HCT116 (cell line): ENCODE measurements at regions not wholly inside any gene's neighbourhood (a gene's known extent, or its start where the extent isn't known, plus 50 kb on each side); places are given as distances from the start of the nearest gene placed in this dataset.

Source experiments
- ATAC-seq: fragments of 200-7000 bp; cut with Tn5 transposase; 2 replicates; pipeline ENCODE4 v1.9.1; 2020; ENCODE audit warnings: mild to moderate bottlenecking, moderate library complexity
- BruUV-seq: library from RNA; stranded (reverse); fragments of 400-500 nt; replicated peaks from 2 replicates; lab custom pipeline; 2021; lab: Mats Ljungman, UMichigan
- CTCF ChIA-PET: fragments of 300-600 bp; sonication (Branson Sonifier 250); formaldehyde crosslinking; loops from one replicate; lab custom pipeline; 2021; ENCODE audit warnings: antibody characterized with exemption; lab: Charles Lee
- POLR2A ChIA-PET: fragments of 300-600, 350-600 bp; sonication (Branson Sonifier 250); formaldehyde crosslinking; loops from one replicate; lab custom pipeline; 2021; ENCODE audit warnings: antibody characterized with exemption; lab: Charles Lee
- RAD21 ChIA-PET, 2 experiments: fragments of 300-600 bp; sonication (Branson Sonifier 250); formaldehyde crosslinking; loops; one replicate each; lab custom pipeline; 2023; ENCODE audit warnings: low total read pairs in 2 of 2; ENCODE audit not compliant: uncharacterized antibody in 2 of 2, unreplicated experiment in 2 of 2, low non-redundant PET in 1 of 2; lab: Charles Lee
- DNase-seq: peaks from one replicate; pipeline ENCODE4 v3.0.0-alpha.2; 2010; ENCODE audit warnings: low read depth, low spot score
- H2AFZ ChIP-seq: fragments of 200-600 bp; shearing (Covaris generic), sonication (generic); 2 replicates; pipeline ENCODE4 v1.6.1; 2017; ENCODE audit warnings: low read depth, mixed run types, mixed read lengths, antibody characterized with exemption, low read length; ENCODE audit not compliant: poor library complexity, severe bottlenecking
- H3K27ac ChIP-seq: 2 replicates; pipeline ENCODE4 v1.5.1; 2012; ENCODE audit warnings: low read depth, low read length
- H3K27me3 ChIP-seq: fragments of 200-600 bp; sonication (generic); 2 replicates; pipeline ENCODE4 v1.6.1; 2016; ENCODE audit warnings: mixed run types, low read length, mixed read lengths; ENCODE audit not compliant: insufficient read depth
- H3K36me3 ChIP-seq, 2 experiments: fragments of 200-500 bp in 1 of 2; fragments of 200-600 bp in 1 of 2; sonication (Bioruptor generic) in 1 of 2; sonication (generic) in 1 of 2; 2 replicates each; pipeline versions ENCODE4 v1.5.1 to v1.6.1; 2014 to 2016; ENCODE audit warnings: low read length in 2 of 2, inconsistent platforms in 1 of 2, mixed read lengths in 1 of 2, mixed run types in 1 of 2; ENCODE audit not compliant: insufficient read depth in 2 of 2, control insufficient read depth in 1 of 2
- H3K4me1 ChIP-seq, 2 experiments: fragments of 200-600 bp in 1 of 2; sonication (generic) in 1 of 2; 2 replicates each; pipeline versions ENCODE4 v1.5.1 to v1.6.1; 2012 to 2017; ENCODE audit warnings: low read length in 2 of 2, inconsistent platforms in 1 of 2, mild to moderate bottlenecking in 1 of 2, mixed read lengths in 1 of 2, mixed run types in 1 of 2, moderate library complexity in 1 of 2; ENCODE audit not compliant: insufficient read depth in 2 of 2, control insufficient read depth in 1 of 2
- H3K4me2 ChIP-seq: fragments of 200-600 bp; sonication (generic); 2 replicates; pipeline ENCODE4 v1.6.1; 2017; ENCODE audit warnings: mixed run types, low read length, mixed read lengths
- H3K4me3 ChIP-seq, 2 experiments: fragments of 200-600 bp in 1 of 2; sonication (generic) in 1 of 2; replicated peaks in 1 of 2; 2 replicates each; pipeline ENCODE4 v1.5.1; 2011 to 2016; ENCODE audit warnings: low read length in 2 of 2, control low read depth in 1 of 2, low read depth in 1 of 2, mild to moderate bottlenecking in 1 of 2, mixed read lengths in 1 of 2, mixed run types in 1 of 2
- H3K79me2 ChIP-seq: fragments of 200-600 bp; sonication (generic); 2 replicates; pipeline ENCODE4 v1.6.1; 2017; ENCODE audit warnings: mild to moderate bottlenecking, mixed run types, low read length, moderate library complexity, mixed read lengths; ENCODE audit not compliant: insufficient read depth
- H3K9ac ChIP-seq: fragments of 200-600 bp; sonication (generic); 2 replicates; pipeline ENCODE4 v1.6.1; 2016; ENCODE audit warnings: low read length, mixed read lengths
- H3K9me2 ChIP-seq: fragments of 200-600 bp; sonication (generic), shearing (Covaris generic); 2 replicates; pipeline ENCODE4 v1.6.1; 2017; ENCODE audit warnings: mixed run types, mild to moderate bottlenecking, moderate library complexity; ENCODE audit not compliant: insufficient read depth
- H3K9me3 ChIP-seq, 2 experiments: fragments of 200-500 bp in 1 of 2; fragments of 200-600 bp in 1 of 2; sonication (Bioruptor generic) in 1 of 2; sonication (generic) in 1 of 2; 2 replicates each; pipeline ENCODE4 v1.6.1; 2014 to 2017; ENCODE audit warnings: low read length in 2 of 2, mixed read lengths in 2 of 2, inconsistent platforms in 1 of 2, low read depth in 1 of 2, mild to moderate bottlenecking in 1 of 2, mixed run types in 1 of 2, moderate library complexity in 1 of 2; ENCODE audit not compliant: control insufficient read depth in 1 of 2, insufficient read depth in 1 of 2
- H4K20me1 ChIP-seq: fragments of 200-600 bp; sonication (generic), shearing (Covaris generic); 2 replicates; pipeline ENCODE4 v1.6.1; 2017; ENCODE audit warnings: mixed run types, mild to moderate bottlenecking, moderate library complexity; ENCODE audit not compliant: insufficient read depth
- ATF3 ChIP-seq: IDR thresholded peaks from 2 replicates; pipeline ENCODE4 v1.6.1; 2012
- CEBPB ChIP-seq: IDR thresholded peaks from 2 replicates; pipeline ENCODE4 v1.6.1; 2012; ENCODE audit warnings: low read depth
- EZH2phosphoT487 ChIP-seq: fragments of 200-600 bp; IDR thresholded peaks from 2 replicates; pipeline ENCODE4 v1.6.1; 2018; ENCODE audit warnings: antibody characterized with exemption, borderline replicate concordance
- JUND ChIP-seq: IDR thresholded peaks from 2 replicates; pipeline ENCODE4 v1.6.1; 2012
- MAX ChIP-seq: IDR thresholded peaks from 2 replicates; pipeline ENCODE4 v1.6.1; 2012
- RAD21 ChIP-seq: IDR thresholded peaks from 2 replicates; pipeline ENCODE4 v1.6.1; 2012; ENCODE audit warnings: low read depth, mild to moderate bottlenecking
- REST ChIP-seq: IDR thresholded peaks from 2 replicates; pipeline ENCODE4 v1.6.1; 2012; ENCODE audit warnings: low read depth
- SRF ChIP-seq: IDR thresholded peaks from 2 replicates; pipeline ENCODE4 v1.6.1; 2012; ENCODE audit warnings: low read depth
- YY1 ChIP-seq: IDR thresholded peaks from 2 replicates; pipeline ENCODE4 v1.6.1; 2011; ENCODE audit warnings: low read length, low read depth, moderate library complexity, mild to moderate bottlenecking; ENCODE audit not compliant: insufficient replicate concordance; ENCODE audit errors: extremely low read depth
- ZBTB33 ChIP-seq: IDR thresholded peaks from 2 replicates; pipeline ENCODE4 v1.6.1; 2011; ENCODE audit warnings: mild to moderate bottlenecking, low read length, moderate library complexity; ENCODE audit not compliant: insufficient replicate concordance; ENCODE audit errors: extremely low read depth
- ZNF274 ChIP-seq: fragments of 200-500 bp; sonication (Bioruptor generic); IDR thresholded peaks from 2 replicates; pipeline ENCODE4 v1.6.1; 2014; ENCODE audit warnings: mild to moderate bottlenecking, low read depth, low read length, inconsistent platforms
- intact Hi-C: fragments of 100-400 bp; cut with micrococcal nuclease; formaldehyde crosslinking; loops from 2 replicates; pipeline ENCODE4 v1.10.0; 2022

- H3K27ac ChIP-seq = no peak overlapping the region
- CTCF ChIA-PET = no interaction called here
- intact Hi-C loops = no loop called here
- DNase-seq (no peak), ATAC-seq (no peak)
- 0 out of 2 replicates have a peak, but pooled peaks cover 3% of the 10 kb centered on the region for H3K27me3 ChIP-seq
- H3K36me3 ChIP-seq = no peaks in the 10 kb centered on the region
- no peak overlapping the region for H3K4me2 ChIP-seq
- H3K4me1 ChIP-seq = no peaks in the 10 kb centered on the region
- H3K79me2 ChIP-seq = no peaks in the 10 kb centered on the region
- H2AFZ ChIP-seq = no peak overlapping the region
- no peaks in the 10 kb centered on the region for H4K20me1 ChIP-seq
- H3K9ac ChIP-seq = no peak overlapping the region
- POLR2A ChIA-PET = no interaction called here
- no peaks in the 10 kb centered on the region for H3K9me2 ChIP-seq
- H3K4me3 ChIP-seq = no peak overlapping the region
- RAD21 ChIA-PET = no interaction called here
- TF ChIP-seq RAD21 = no peak
- TF ChIP-seq JUND = no peak
- TF ChIP-seq ZBTB33 = no peak
- no peak for TF ChIP-seq ATF3
- no peak for TF ChIP-seq EZH2phosphoT487
- H3K9me3 ChIP-seq = no peaks in the 10 kb centered on the region
- BruUV-seq = no TSS peak
Observed at GRCh38 chr6:153623496-153623895, 415.5 kb upstream of the OPRM1 start.

- Histone ChIP-seq H3K36me3 (no peaks in the 10 kb centered on the region), H3K9ac (no peak overlapping the region), H3K27ac (no peak overlapping the region), H3K9me3 (no peaks in the 10 kb centered on the region), H3K79me2 (no peaks in the 10 kb centered on the region), H3K27me3 (peaks cover 9% of the 10 kb centered on the region; the same call in 1 of the 2 replicates), H3K4me1 (no peaks in the 10 kb centered on the region), H3K4me3 (no peak overlapping the region), H3K4me2 (no peak overlapping the region), H2AFZ (no peak overlapping the region), H3K9me2 (no peaks in the 10 kb centered on the region), H4K20me1 (no peaks in the 10 kb centered on the region)
- ChIA-PET CTCF (no interaction called here), RAD21 (no interaction called here), POLR2A (no interaction called here)
- intact Hi-C loops = no loop called here
- DNase-seq (no peak), ATAC-seq (no peak)
- no TSS peak for BruUV-seq
- no peak for TF ChIP-seq YY1
- no peak for TF ChIP-seq MAX
- no peak for TF ChIP-seq ZBTB33
- no peak for TF ChIP-seq JUND
- TF ChIP-seq RAD21 = no peak
- TF ChIP-seq ZNF274 = no peak
- no peak for TF ChIP-seq SRF
- no peak for TF ChIP-seq CEBPB
- no peak for TF ChIP-seq REST
- TF ChIP-seq EZH2phosphoT487 = no peak
Observed at GRCh38 chr6:153621491-153621890, 417.5 kb upstream of the OPRM1 start.
